SK-N-MC (cell line): ENCODE measurements at regions not wholly inside any gene's neighbourhood (a gene's known extent, or its start where the extent isn't known, plus 50 kb on each side); places are given as distances from the start of the nearest gene placed in this dataset.

Experiments
- EZH2 ChIP-seq: fragments of 200-600 bp; sonication (generic); IDR thresholded peaks from one replicate; pipeline ENCODE4 v1.6.1; 2017; ENCODE audit warnings: antibody characterized with exemption
- POLR2AphosphoS5 ChIP-seq: IDR thresholded peaks from 2 replicates; pipeline ENCODE4 v1.6.1; 2012; ENCODE audit warnings: mild to moderate bottlenecking, low read depth, low read length, borderline replicate concordance

DNA sequence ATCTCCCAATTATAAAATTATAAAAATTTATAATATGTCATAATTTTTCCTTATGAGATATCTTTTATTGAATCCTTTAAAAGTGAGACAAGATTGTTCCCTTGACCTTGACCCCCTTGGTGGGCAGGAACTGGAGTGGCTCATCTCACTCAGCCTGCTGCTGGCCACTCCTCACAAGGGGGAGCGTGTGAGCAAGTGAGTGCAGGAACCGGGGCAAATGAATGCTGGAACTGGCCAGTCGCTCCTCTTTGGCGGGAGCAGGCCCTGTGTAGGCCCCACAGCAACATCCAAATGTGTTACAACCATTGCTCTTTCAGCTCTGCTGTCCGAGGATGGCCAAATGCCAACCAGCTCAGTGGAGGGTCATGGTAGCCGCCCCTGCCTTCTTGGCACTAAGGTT lies 178.8 kb downstream of the ETNK1 start:
- TF ChIP-seq EZH2 (no peak), POLR2AphosphoS5 (no peak)
